ENCODE measurements at regions not wholly inside any gene's neighbourhood (a gene's known extent, or its start where the extent isn't known, plus 50 kb on each side); places are given as distances from the start of the nearest gene placed in this dataset.

GRCh38 chr3:41075975-41076374, 123.3 kb upstream of the CTNNB1 start:
- H3K36me3 ChIP-seq (ENCODE audit: insufficient read depth, low read length): no peaks in the 10 kb centered on the region
- Mint-ChIP-seq H3K36me3 (no peaks in the 10 kb centered on the region), H3K9me3 (no peaks in the 10 kb centered on the region), H3K4me1 (peaks cover 0 to 2% (median under 1%) of the 10 kb centered on the region in 4 donors), H3K4me3 (no peak overlapping the region), H3K27me3 (peaks cover 3 to 6% of the 10 kb centered on the region in 2 donors), H3K27ac (no peak overlapping the region)
- no peak overlapping the region for H3K27ac ChIP-seq (ENCODE audit: low read depth, low read length)
- POLR2A ChIA-PET (ENCODE audit: partially characterized antibody): no interaction called here
- intact Hi-C loops (cut with micrococcal nuclease): no loop called here
- H3K4me1 ChIP-seq (ENCODE audit: insufficient read depth, low read length): no peaks in the 10 kb centered on the region
- CTCF ChIA-PET (ENCODE audit: partially characterized antibody): no interaction called here
- H3K4me3 ChIP-seq (ENCODE audit: low read length in 2 of 2): no peak overlapping the region
- no peaks in the 10 kb centered on the region for H3K9me3 ChIP-seq (ENCODE audit: control insufficient read depth in 1 of 2, low read length in 2 of 2)
- no peak for DNase-seq
- H3K27me3 ChIP-seq (ENCODE audit: insufficient read depth, low read length): no peaks in the 10 kb centered on the region

GRCh38 chr3:41076399-41076798, 122.9 kb upstream of the CTNNB1 start:
- Histone ChIP-seq H3K27me3 (ENCODE audit: insufficient read depth, low read length) (no peaks in the 10 kb centered on the region), H3K27ac (ENCODE audit: low read depth, low read length) (no peak overlapping the region), H3K4me3 (ENCODE audit: low read length in 2 of 2) (no peak overlapping the region), H3K9me3 (ENCODE audit: control insufficient read depth in 1 of 2, low read length in 2 of 2) (no peaks in the 10 kb centered on the region), H3K36me3 (ENCODE audit: insufficient read depth, low read length) (no peaks in the 10 kb centered on the region), H3K4me1 (ENCODE audit: insufficient read depth, low read length) (no peaks in the 10 kb centered on the region)
- POLR2A ChIA-PET (ENCODE audit: partially characterized antibody): no interaction called here
- H3K9me3 Mint-ChIP-seq: no peaks in the 10 kb centered on the region
- peaks cover 0 to 2% (median under 1%) of the 10 kb centered on the region in 4 donors for H3K4me1 Mint-ChIP-seq
- H3K27me3 Mint-ChIP-seq: peaks cover 3 to 5% of the 10 kb centered on the region in 2 donors
- no peak for DNase-seq
- H3K36me3 Mint-ChIP-seq: no peaks in the 10 kb centered on the region
- intact Hi-C loops (cut with micrococcal nuclease): no loop called here
- no peak overlapping the region for H3K27ac Mint-ChIP-seq
- CTCF ChIA-PET (ENCODE audit: partially characterized antibody): no interaction called here
- no peak overlapping the region for H3K4me3 Mint-ChIP-seq

- POLR2A ChIA-PET (ENCODE audit: partially characterized antibody): no interaction called here
- Histone ChIP-seq H3K27me3 (ENCODE audit: insufficient read depth, low read length) (no peaks in the 10 kb centered on the region), H3K4me3 (ENCODE audit: low read length in 2 of 2) (no peak overlapping the region), H3K9me3 (ENCODE audit: control insufficient read depth in 1 of 2, low read length in 2 of 2) (no peaks in the 10 kb centered on the region), H3K4me1 (ENCODE audit: insufficient read depth, low read length) (no peaks in the 10 kb centered on the region), H3K36me3 (ENCODE audit: insufficient read depth, low read length) (no peaks in the 10 kb centered on the region), H3K27ac (ENCODE audit: low read depth, low read length) (no peak overlapping the region)
- CTCF ChIA-PET (ENCODE audit: partially characterized antibody): no interaction called here
- Mint-ChIP-seq H3K27me3 (peaks cover 3% of the 10 kb centered on the region in 2 donors), H3K4me1 (peaks cover 0 to 2% (median under 1%) of the 10 kb centered on the region in 4 donors), H3K9me3 (no peaks in the 10 kb centered on the region), H3K36me3 (no peaks in the 10 kb centered on the region), H3K27ac (no peak overlapping the region), H3K4me3 (no peak overlapping the region)
- intact Hi-C loops (cut with micrococcal nuclease): no loop called here
- DNase-seq: no peak
These were observed 119.2 kb upstream of the CTNNB1 start for GRCh38 chr3:41080141-41080540.

- Histone ChIP-seq H3K27ac (ENCODE audit: low read depth, low read length) (no peak overlapping the region), H3K36me3 (ENCODE audit: insufficient read depth, low read length) (no peaks in the 10 kb centered on the region), H3K4me1 (ENCODE audit: insufficient read depth, low read length) (no peaks in the 10 kb centered on the region), H3K9me3 (ENCODE audit: control insufficient read depth in 1 of 2, low read length in 2 of 2) (no peaks in the 10 kb centered on the region), H3K27me3 (ENCODE audit: insufficient read depth, low read length) (no peaks in the 10 kb centered on the region), H3K4me3 (ENCODE audit: low read length in 2 of 2) (no peak overlapping the region)
- ChIA-PET CTCF (ENCODE audit: partially characterized antibody) (no interaction called here), POLR2A (ENCODE audit: partially characterized antibody) (no interaction called here)
- H3K4me1 Mint-ChIP-seq: no peaks in the 10 kb centered on the region
- no peak for DNase-seq
- H3K4me3 Mint-ChIP-seq: no peak overlapping the region
- intact Hi-C loops (cut with micrococcal nuclease): no loop called here
- H3K9me3 Mint-ChIP-seq: peaks cover 0 to 4% (median 0%) of the 10 kb centered on the region in 8 donors
- peaks cover 1 to 2% of the 10 kb centered on the region in 2 donors for H3K27me3 Mint-ChIP-seq
- no peak overlapping the region for H3K27ac Mint-ChIP-seq
- no peaks in the 10 kb centered on the region for H3K36me3 Mint-ChIP-seq
These were observed 110.4 kb upstream of the CTNNB1 start for GRCh38 chr3:41088882-41089281.

GRCh38 chr3:41089566-41089965, 109.7 kb upstream of the CTNNB1 start:
- intact Hi-C loops (cut with micrococcal nuclease): no loop called here
- Mint-ChIP-seq H3K36me3 (no peaks in the 10 kb centered on the region), H3K27ac (no peak overlapping the region), H3K4me3 (no peak overlapping the region), H3K9me3 (peaks cover 0 to 4% (median 0%) of the 10 kb centered on the region in 8 donors), H3K27me3 (peaks cover 1 to 2% of the 10 kb centered on the region in 2 donors), H3K4me1 (no peaks in the 10 kb centered on the region)
- no peaks in the 10 kb centered on the region for H3K36me3 ChIP-seq (ENCODE audit: insufficient read depth, low read length)
- H3K27ac ChIP-seq (ENCODE audit: low read depth, low read length): no peak overlapping the region
- no peaks in the 10 kb centered on the region for H3K4me1 ChIP-seq (ENCODE audit: insufficient read depth, low read length)
- H3K4me3 ChIP-seq (ENCODE audit: low read length in 2 of 2): no peak overlapping the region
- no peak for DNase-seq
- ChIA-PET CTCF (ENCODE audit: partially characterized antibody) (no interaction called here), POLR2A (ENCODE audit: partially characterized antibody) (no interaction called here)
- H3K9me3 ChIP-seq (ENCODE audit: control insufficient read depth in 1 of 2, low read length in 2 of 2): no peaks in the 10 kb centered on the region
- no peaks in the 10 kb centered on the region for H3K27me3 ChIP-seq (ENCODE audit: insufficient read depth, low read length)

GRCh38 chr3:41092844-41093243, 106.5 kb upstream of the CTNNB1 start:
- H3K4me3 Mint-ChIP-seq: no peak overlapping the region
- no peak overlapping the region for H3K27ac ChIP-seq (ENCODE audit: low read depth, low read length)
- H3K9me3 Mint-ChIP-seq: peaks cover 0 to 2% (median 0%) of the 10 kb centered on the region in 8 donors
- ChIA-PET POLR2A (ENCODE audit: partially characterized antibody) (no interaction called here), CTCF (ENCODE audit: partially characterized antibody) (no interaction called here)
- no peaks in the 10 kb centered on the region for H3K9me3 ChIP-seq (ENCODE audit: control insufficient read depth in 1 of 2, low read length in 2 of 2)
- H3K4me1 ChIP-seq (ENCODE audit: insufficient read depth, low read length): no peaks in the 10 kb centered on the region
- H3K27ac Mint-ChIP-seq: no peak overlapping the region
- intact Hi-C loops (cut with micrococcal nuclease): no loop called here
- H3K4me3 ChIP-seq (ENCODE audit: low read length in 2 of 2): no peak overlapping the region
- DNase-seq: no peak
- peaks cover 0 to 2% of the 10 kb centered on the region in 2 donors for H3K27me3 Mint-ChIP-seq
- no peaks in the 10 kb centered on the region for H3K36me3 ChIP-seq (ENCODE audit: insufficient read depth, low read length)
- no peaks in the 10 kb centered on the region for H3K27me3 ChIP-seq (ENCODE audit: insufficient read depth, low read length)
- no peaks in the 10 kb centered on the region for H3K4me1 Mint-ChIP-seq
- H3K36me3 Mint-ChIP-seq: no peaks in the 10 kb centered on the region

- intact Hi-C loops (cut with micrococcal nuclease): no loop called here
- H3K4me3 Mint-ChIP-seq: no peak overlapping the region
- Histone ChIP-seq H3K27me3 (ENCODE audit: insufficient read depth, low read length) (no peaks in the 10 kb centered on the region), H3K27ac (ENCODE audit: low read depth, low read length) (no peak overlapping the region), H3K4me3 (ENCODE audit: low read length in 2 of 2) (no peak overlapping the region), H3K9me3 (ENCODE audit: control insufficient read depth in 1 of 2, low read length in 2 of 2) (no peaks in the 10 kb centered on the region), H3K36me3 (ENCODE audit: insufficient read depth, low read length) (no peaks in the 10 kb centered on the region), H3K4me1 (ENCODE audit: insufficient read depth, low read length) (no peaks in the 10 kb centered on the region)
- H3K4me1 Mint-ChIP-seq: no peaks in the 10 kb centered on the region
- H3K36me3 Mint-ChIP-seq: no peaks in the 10 kb centered on the region
- peaks cover 0 to 2% (median 0%) of the 10 kb centered on the region in 8 donors for H3K9me3 Mint-ChIP-seq
- POLR2A ChIA-PET (ENCODE audit: partially characterized antibody): no interaction called here
- H3K27me3 Mint-ChIP-seq: peaks cover under 1 to 2% of the 10 kb centered on the region in 2 donors
- no peak overlapping the region for H3K27ac Mint-ChIP-seq
- DNase-seq: no peak
- CTCF ChIA-PET (ENCODE audit: partially characterized antibody): no interaction called here
These were observed 105.8 kb upstream of the CTNNB1 start for GRCh38 chr3:41093476-41093875.

- Mint-ChIP-seq H3K4me1 (no peaks in the 10 kb centered on the region), H3K27ac (peak overlapping the region in 1 of 7 donors; percentile 47), H3K4me3 (no peak overlapping the region), H3K9me3 (peaks cover 0 to 2% (median 0%) of the 10 kb centered on the region in 8 donors), H3K27me3 (peaks cover 0 to 2% of the 10 kb centered on the region in 2 donors), H3K36me3 (no peaks in the 10 kb centered on the region)
- ChIA-PET CTCF (ENCODE audit: partially characterized antibody) (no interaction called here), POLR2A (ENCODE audit: partially characterized antibody) (no interaction called here)
- Histone ChIP-seq H3K9me3 (ENCODE audit: control insufficient read depth in 1 of 2, low read length in 2 of 2) (no peaks in the 10 kb centered on the region), H3K36me3 (ENCODE audit: insufficient read depth, low read length) (no peaks in the 10 kb centered on the region), H3K4me3 (ENCODE audit: low read length in 2 of 2) (no peak overlapping the region), H3K27ac (ENCODE audit: low read depth, low read length) (no peak overlapping the region), H3K27me3 (ENCODE audit: insufficient read depth, low read length) (no peaks in the 10 kb centered on the region), H3K4me1 (ENCODE audit: insufficient read depth, low read length) (no peaks in the 10 kb centered on the region)
- intact Hi-C loops (cut with micrococcal nuclease): no loop called here
- no peak for DNase-seq
These were observed 105.0 kb upstream of the CTNNB1 start for GRCh38 chr3:41094351-41094750.
